NCI-H146 treated with DMSO at 0.1 percent for 48 hours (cell line): ENCODE measurements at regions not wholly inside any gene's neighbourhood (a gene's known extent, or its start where the extent isn't known, plus 50 kb on each side); places are given as distances from the start of the nearest gene placed in this dataset.

Experiments
- DNase-seq: peaks from one replicate; lab custom pipeline; 2025; ENCODE audit not compliant: unreplicated experiment; lab: John Stamatoyannopoulos, UW

- no peak for DNase-seq
Measured at GRCh38 chr11:36722421-36722820, 124.4 kb upstream of the RAG2 start.

- no peak for DNase-seq
Measured at GRCh38 chr11:36719358-36720107, 121.5 kb upstream of the RAG2 start.

GRCh38 chr11:36718451-36718850, 120.4 kb upstream of the RAG2 start:
- no peak for DNase-seq

- no peak for DNase-seq
Measured at GRCh38 chr11:36713715-36714114, 115.7 kb upstream of the RAG2 start.

- DNase-seq: no peak
Measured at GRCh38 chr11:36711104-36711825, 113.2 kb upstream of the RAG2 start.
